Thyroid gland (tissue), 4 donors: ENCODE measurements at regions not wholly inside any gene's neighbourhood (a gene's known extent, or its start where the extent isn't known, plus 50 kb on each side); places are given as distances from the start of the nearest gene placed in this dataset.

ENCODE experiments used
- POLR2A ChIP-seq, 2 donors: fragments of 450-650 bp; IDR thresholded peaks; one replicate each; pipeline ENCODE4 v1.6.1; 2017; ENCODE audit warnings: antibody characterized with exemption in 2 of 2, mild to moderate bottlenecking in 2 of 2, moderate library complexity in 1 of 2
- TF ChIP-seq, protein P1 (sequence below), 6 experiments: fragments of 200-600 bp in 3 of 6; fragments of 450-650 bp in 3 of 6; sonication (generic) in 3 of 6; IDR thresholded peaks; one replicate each; pipeline ENCODE4 v1.5.1; 2016 to 2019; ENCODE audit warnings: antibody characterized with exemption in 6 of 6, mild to moderate bottlenecking in 2 of 6, inconsistent platforms in 1 of 6, moderate library complexity in 1 of 6

DNA sequence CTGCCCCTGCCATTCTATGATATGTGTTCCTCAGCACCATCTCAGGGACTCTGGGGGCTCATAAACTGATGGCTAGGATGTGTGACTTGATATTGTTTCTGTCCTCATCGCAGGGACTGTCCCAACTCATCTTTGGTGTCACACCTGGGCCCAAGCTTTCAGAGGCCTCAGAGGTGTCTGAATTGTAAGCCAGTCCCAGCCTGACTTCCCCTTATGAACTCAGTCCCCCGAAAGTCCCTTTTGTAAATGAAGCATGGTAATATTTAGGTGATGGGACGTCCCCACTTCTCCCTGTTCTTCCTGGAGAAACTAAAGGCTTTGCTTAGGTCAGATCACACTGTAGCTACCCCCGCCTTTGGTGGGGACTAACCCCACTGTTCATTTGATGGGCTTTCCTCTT lies 142.4 kb upstream of the TLE3 start:
- no peak for TF ChIP-seq POLR2A (IDR thresholded peaks at IDR 0.05)
- TF ChIP-seq, protein P1, sequence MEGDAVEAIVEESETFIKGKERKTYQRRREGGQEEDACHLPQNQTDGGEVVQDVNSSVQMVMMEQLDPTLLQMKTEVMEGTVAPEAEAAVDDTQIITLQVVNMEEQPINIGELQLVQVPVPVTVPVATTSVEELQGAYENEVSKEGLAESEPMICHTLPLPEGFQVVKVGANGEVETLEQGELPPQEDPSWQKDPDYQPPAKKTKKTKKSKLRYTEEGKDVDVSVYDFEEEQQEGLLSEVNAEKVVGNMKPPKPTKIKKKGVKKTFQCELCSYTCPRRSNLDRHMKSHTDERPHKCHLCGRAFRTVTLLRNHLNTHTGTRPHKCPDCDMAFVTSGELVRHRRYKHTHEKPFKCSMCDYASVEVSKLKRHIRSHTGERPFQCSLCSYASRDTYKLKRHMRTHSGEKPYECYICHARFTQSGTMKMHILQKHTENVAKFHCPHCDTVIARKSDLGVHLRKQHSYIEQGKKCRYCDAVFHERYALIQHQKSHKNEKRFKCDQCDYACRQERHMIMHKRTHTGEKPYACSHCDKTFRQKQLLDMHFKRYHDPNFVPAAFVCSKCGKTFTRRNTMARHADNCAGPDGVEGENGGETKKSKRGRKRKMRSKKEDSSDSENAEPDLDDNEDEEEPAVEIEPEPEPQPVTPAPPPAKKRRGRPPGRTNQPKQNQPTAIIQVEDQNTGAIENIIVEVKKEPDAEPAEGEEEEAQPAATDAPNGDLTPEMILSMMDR (IDR thresholded peaks at IDR 0.05): no peak
